Right atrium auricular region (tissue), 2 donors: ENCODE measurements at regions not wholly inside any gene's neighbourhood (a gene's known extent, or its start where the extent isn't known, plus 50 kb on each side); places are given as distances from the start of the nearest gene placed in this dataset.

ENCODE experiments used
- DNase-seq: peaks from one replicate; pipeline ENCODE4 v3.0.0-alpha.2; 2019; ENCODE audit warnings: low spot score
- H3K27ac ChIP-seq, 2 donors: fragments of 200-600 bp; sonication (generic); 1 replicate in 1 of 2; 2 replicates in 1 of 2; pipeline ENCODE4 v1.5.1; 2016 to 2019
- H3K27me3 ChIP-seq, 2 donors: fragments of 200-600 bp; sonication (generic); one replicate each; pipeline versions ENCODE4 v1.5.1 to v1.6.0; 2017 to 2019
- H3K36me3 ChIP-seq: fragments of 200-600 bp; sonication (generic); one replicate; pipeline ENCODE4 v1.5.1; 2016
- H3K4me1 ChIP-seq, 2 donors: fragments of 200-600 bp; sonication (generic); one replicate each; pipeline versions ENCODE4 v1.5.1 to v1.6.0; 2017 to 2019
- H3K4me3 ChIP-seq, 2 donors: fragments of 200-600 bp; sonication (generic); 1 replicate in 1 of 2; 2 replicates in 1 of 2; pipeline ENCODE4 v1.5.1; 2017 to 2019; ENCODE audit warnings: mild to moderate bottlenecking in 1 of 2, moderate library complexity in 1 of 2
- H3K9me3 ChIP-seq, 2 donors: fragments of 200-600 bp; sonication (generic); one replicate each; pipeline ENCODE4 v1.5.1; 2019
- CTCF ChIP-seq, 2 donors: fragments of 200-600 bp; sonication (generic); IDR thresholded peaks; one replicate each; pipeline ENCODE4 v1.5.1; 2019; ENCODE audit warnings: antibody characterized with exemption in 2 of 2

GRCh38 chr3:31133541-31133940, 239.1 kb upstream of the GADL1 start:
- H3K27ac ChIP-seq, result no peak overlapping the region
- no peak overlapping the region for H3K4me3 ChIP-seq
- H3K4me1 ChIP-seq, result no peaks in the 10 kb centered on the region
- TF ChIP-seq CTCF (IDR thresholded peaks at IDR 0.05), result no peak
- no peak for DNase-seq
- no peaks in the 10 kb centered on the region for H3K27me3 ChIP-seq
- H3K36me3 ChIP-seq, result no peaks in the 10 kb centered on the region
- no peaks in the 10 kb centered on the region for H3K9me3 ChIP-seq

- no peaks in the 10 kb centered on the region for H3K27me3 ChIP-seq
- no peak overlapping the region for H3K4me3 ChIP-seq
- no peaks in the 10 kb centered on the region for H3K36me3 ChIP-seq
- no peaks in the 10 kb centered on the region for H3K9me3 ChIP-seq
- no peak overlapping the region for H3K27ac ChIP-seq
- DNase-seq, result no peak
- no peak for TF ChIP-seq CTCF (IDR thresholded peaks at IDR 0.05)
- H3K4me1 ChIP-seq, result no peaks in the 10 kb centered on the region
Observed at GRCh38 chr3:31135546-31135945, 241.1 kb upstream of the GADL1 start.

- DNase-seq, result no peak
- Histone ChIP-seq H3K27ac (no peak overlapping the region), H3K36me3 (no peaks in the 10 kb centered on the region)
Observed at GRCh38 chr3:31137718-31138465, 243.4 kb upstream of the GADL1 start.

GRCh38 chr3:31140470-31140869, 246.0 kb upstream of the GADL1 start:
- Histone ChIP-seq H3K4me1 (no peaks in the 10 kb centered on the region), H3K27ac (no peak overlapping the region), H3K9me3 (no peaks in the 10 kb centered on the region), H3K36me3 (no peaks in the 10 kb centered on the region), H3K4me3 (no peak overlapping the region), H3K27me3 (no peaks in the 10 kb centered on the region)
- no peak for DNase-seq
- no peak for TF ChIP-seq CTCF (IDR thresholded peaks at IDR 0.05)

More at GRCh38 chr3:31137718-31138465, 243.4 kb upstream of the GADL1 start:
- Histone ChIP-seq H3K27me3 (no peaks in the 10 kb centered on the region), H3K4me3 (no peak overlapping the region), H3K4me1 (no peaks in the 10 kb centered on the region), H3K9me3 (no peaks in the 10 kb centered on the region)
- TF ChIP-seq CTCF (IDR thresholded peaks at IDR 0.05), result no peak

- H3K4me1 ChIP-seq, result no peaks in the 10 kb centered on the region
- no peak for DNase-seq
- H3K27ac ChIP-seq, result no peak overlapping the region
- no peak for TF ChIP-seq CTCF (IDR thresholded peaks at IDR 0.05)
- H3K36me3 ChIP-seq, result no peaks in the 10 kb centered on the region
- no peak overlapping the region for H3K4me3 ChIP-seq
- no peaks in the 10 kb centered on the region for H3K9me3 ChIP-seq
- H3K27me3 ChIP-seq, result no peaks in the 10 kb centered on the region
Observed at GRCh38 chr3:31142139-31142538, 247.7 kb upstream of the GADL1 start.

- DNase-seq, result no peak
- Histone ChIP-seq H3K27me3 (no peaks in the 10 kb centered on the region), H3K27ac (no peak overlapping the region), H3K4me3 (no peak overlapping the region), H3K9me3 (peaks cover 0 to 1% of the 10 kb centered on the region in 2 donors), H3K4me1 (no peaks in the 10 kb centered on the region), H3K36me3 (no peaks in the 10 kb centered on the region)
- TF ChIP-seq CTCF (IDR thresholded peaks at IDR 0.05), result no peak
Observed at GRCh38 chr3:31142543-31142942, 248.1 kb upstream of the GADL1 start.
